Trophoblast cell (in vitro differentiated cells and primary cell): ENCODE measurements at regions not wholly inside any gene's neighbourhood (a gene's known extent, or its start where the extent isn't known, plus 50 kb on each side); places are given as distances from the start of the nearest gene placed in this dataset.

Experiments
- DNase-seq, 2 donors: peaks; one replicate each; pipeline ENCODE4 v3.0.0-alpha.2; 2016
- H2AFZ ChIP-seq: 2 replicates; pipeline ENCODE4 v1.6.1; 2013; ENCODE audit warnings: low read length, moderate library complexity, mild to moderate bottlenecking; ENCODE audit not compliant: insufficient read depth, poor library complexity
- H2AK5ac ChIP-seq: 2 replicates; pipeline ENCODE4 v1.6.1; 2013; ENCODE audit warnings: mild to moderate bottlenecking, low read length
- H2BK120ac ChIP-seq: 2 replicates; pipeline ENCODE4 v1.6.1; 2013; ENCODE audit warnings: low read length, mild to moderate bottlenecking, moderate library complexity; ENCODE audit not compliant: insufficient read depth, poor library complexity
- H2BK12ac ChIP-seq: 2 replicates; pipeline ENCODE4 v1.6.1; 2013; ENCODE audit warnings: mild to moderate bottlenecking, low read length, moderate library complexity
- H2BK5ac ChIP-seq: 2 replicates; pipeline ENCODE4 v1.6.1; 2013; ENCODE audit warnings: low read length, low read depth, moderate library complexity, mild to moderate bottlenecking; ENCODE audit not compliant: poor library complexity
- H3K14ac ChIP-seq: 2 replicates; pipeline ENCODE4 v1.6.1; 2013; ENCODE audit warnings: mild to moderate bottlenecking, low read length
- H3K18ac ChIP-seq: 2 replicates; pipeline ENCODE4 v1.6.1; 2013; ENCODE audit warnings: mild to moderate bottlenecking, low read length
- H3K23ac ChIP-seq: 2 replicates; pipeline ENCODE4 v1.6.1; 2013; ENCODE audit warnings: low read length
- H3K27ac ChIP-seq: 2 replicates; pipeline ENCODE4 v1.5.1; 2013; ENCODE audit warnings: low read depth, mild to moderate bottlenecking, inconsistent platforms, low read length, moderate library complexity
- H3K27me3 ChIP-seq: 2 replicates; pipeline ENCODE4 v1.6.1; 2013; ENCODE audit warnings: inconsistent platforms, mild to moderate bottlenecking, low read length, moderate library complexity; ENCODE audit not compliant: insufficient read depth
- H3K36me3 ChIP-seq, 2 experiments: 1 replicate in 1 of 2; 2 replicates in 1 of 2; pipeline ENCODE4 v1.6.1; 2013; ENCODE audit warnings: low read length in 2 of 2, mild to moderate bottlenecking in 2 of 2, moderate library complexity in 1 of 2; ENCODE audit not compliant: insufficient read depth in 2 of 2, control insufficient read depth in 1 of 2
- H3K4ac ChIP-seq: 2 replicates; pipeline ENCODE4 v1.6.1; 2013; ENCODE audit warnings: low read depth, mild to moderate bottlenecking, low read length, moderate library complexity
- H3K4me1 ChIP-seq, 2 experiments: 1 replicate in 1 of 2; 2 replicates in 1 of 2; pipeline ENCODE4 v1.6.1; 2013; ENCODE audit warnings: low read length in 2 of 2, mild to moderate bottlenecking in 2 of 2, moderate library complexity in 1 of 2; ENCODE audit not compliant: insufficient read depth in 2 of 2, control insufficient read depth in 1 of 2
- H3K4me2 ChIP-seq: 2 replicates; pipeline ENCODE4 v1.6.1; 2013; ENCODE audit warnings: inconsistent platforms, mild to moderate bottlenecking, low read length, moderate library complexity
- H3K4me3 ChIP-seq: 2 replicates; pipeline ENCODE4 v1.5.1; 2013; ENCODE audit warnings: mild to moderate bottlenecking, low read depth, low read length, inconsistent platforms
- H3K79me1 ChIP-seq: one replicate; pipeline ENCODE4 v1.6.1; 2013; ENCODE audit warnings: low read length
- H3K79me2 ChIP-seq: 2 replicates; pipeline ENCODE4 v1.6.1; 2013; ENCODE audit warnings: low read length, mild to moderate bottlenecking; ENCODE audit not compliant: control insufficient read depth, insufficient read depth, poor library complexity
- H3K9ac ChIP-seq: 2 replicates; pipeline ENCODE4 v1.6.1; 2013; ENCODE audit warnings: mild to moderate bottlenecking, low read length
- H3K9me3 ChIP-seq: 2 replicates; pipeline ENCODE4 v1.6.1; 2013; ENCODE audit warnings: low read depth, mild to moderate bottlenecking, control low read depth, inconsistent platforms, low read length; ENCODE audit not compliant: insufficient read depth
- H4K12ac ChIP-seq: 2 replicates; pipeline ENCODE4 v1.6.1; 2013; ENCODE audit warnings: low read depth, mild to moderate bottlenecking, low read length, moderate library complexity
- H4K8ac ChIP-seq: 2 replicates; pipeline ENCODE4 v1.6.1; 2013; ENCODE audit warnings: low read depth, mild to moderate bottlenecking, low read length, moderate library complexity
- H4K91ac ChIP-seq: one replicate; pipeline ENCODE4 v1.6.1; 2013; ENCODE audit warnings: low read depth, mild to moderate bottlenecking, low read length, moderate library complexity
- WGBS: extraction: QIAGEN DNeasy Blood & Tissue Kit; methylation state at CpG from one replicate; pipeline ENCODE4 v1.1.7; 2013; ENCODE audit warnings: missing lambda C conversion rate; ENCODE audit not compliant: insufficient read length, insufficient coverage; ENCODE audit errors: extremely low coverage; 5-methylcytosine and 5-hydroxymethylcytosine counted together

DNA sequence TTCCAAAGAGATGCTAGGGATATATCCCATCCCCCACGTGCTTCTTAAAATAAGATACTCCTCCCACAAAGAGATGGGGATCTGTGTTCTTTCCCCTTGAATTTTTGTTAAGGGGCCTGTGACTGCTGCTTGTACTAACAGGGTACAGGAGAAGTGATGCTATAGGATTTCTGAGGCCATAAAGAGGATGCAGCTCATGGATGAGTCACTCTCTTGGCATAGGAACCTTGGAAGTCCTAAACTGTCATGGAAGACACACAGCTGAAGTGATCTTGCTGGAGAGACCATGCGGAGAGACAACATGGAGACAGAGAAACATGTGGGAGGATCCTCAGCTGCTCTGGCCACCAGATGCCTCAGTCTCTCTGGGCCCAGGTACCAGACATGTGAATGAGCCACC, 157.2 kb downstream of the S1PR1 start:
- Histone ChIP-seq H3K79me1 (no peaks in the 10 kb centered on the region), H4K8ac (no peak overlapping the region), H3K9ac (no peak overlapping the region), H3K27ac (no peak overlapping the region), H3K4ac (no peak overlapping the region), H4K91ac (no peak overlapping the region), H2BK12ac (no peak overlapping the region), H3K9me3 (no peaks in the 10 kb centered on the region), H2AK5ac (no peak overlapping the region), H2BK5ac (no peak overlapping the region), H3K18ac (no peak overlapping the region), H2BK120ac (no peak overlapping the region), H3K4me1 (no peaks in the 10 kb centered on the region), H4K12ac (no peak overlapping the region), H3K23ac (no peak overlapping the region), H3K27me3 (no peaks in the 10 kb centered on the region), H3K4me2 (no peak overlapping the region), H3K14ac (no peak overlapping the region), H2AFZ (no peak overlapping the region), H3K36me3 (no peaks in the 10 kb centered on the region), H3K4me3 (no peak overlapping the region), H3K79me2 (no peaks in the 10 kb centered on the region)
- DNase-seq = no peak
- no CpG with 5 or more reads among the region's 2 CpGs for WGBS

DNA sequence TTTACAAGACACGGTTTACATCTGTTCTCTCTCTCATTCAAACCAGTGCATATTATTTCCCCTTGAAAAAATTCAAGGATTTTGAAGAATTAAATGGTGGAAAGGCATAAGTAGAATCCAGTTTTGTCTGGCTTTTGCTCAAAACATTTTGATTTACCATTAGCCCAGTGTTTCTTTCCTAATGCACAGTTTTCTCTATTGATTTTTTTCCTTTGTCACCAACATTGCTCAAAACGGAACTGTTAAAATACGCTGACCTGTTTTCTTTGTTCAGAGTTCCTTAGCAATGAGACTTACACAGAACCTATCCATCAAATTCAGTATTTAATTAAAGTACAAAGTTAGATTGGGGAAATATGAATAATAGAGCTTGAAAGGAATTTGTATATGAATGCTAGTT, 162.4 kb downstream of the S1PR1 start:
- no peak overlapping the region for H2AFZ ChIP-seq
- no peak overlapping the region for H3K4ac ChIP-seq
- H3K9me3 ChIP-seq = no peaks in the 10 kb centered on the region
- DNase-seq = no peak
- no peak overlapping the region for H3K4me2 ChIP-seq
- no peak overlapping the region for H3K23ac ChIP-seq
- no peak overlapping the region for H3K14ac ChIP-seq
- no peak overlapping the region for H4K12ac ChIP-seq
- H3K36me3 ChIP-seq = no peaks in the 10 kb centered on the region
- no CpG with 5 or more reads among the region's 3 CpGs for WGBS
- no peak overlapping the region for H3K27ac ChIP-seq
- no peaks in the 10 kb centered on the region for H3K79me1 ChIP-seq
- no peak overlapping the region for H4K91ac ChIP-seq
- no peak overlapping the region for H2BK120ac ChIP-seq
- no peak overlapping the region for H3K9ac ChIP-seq
- H3K4me1 ChIP-seq = no peaks in the 10 kb centered on the region
- H2BK5ac ChIP-seq = no peak overlapping the region
- H3K27me3 ChIP-seq = no peaks in the 10 kb centered on the region
- no peaks in the 10 kb centered on the region for H3K79me2 ChIP-seq
- H3K4me3 ChIP-seq = no peak overlapping the region
- H4K8ac ChIP-seq = no peak overlapping the region
- H2BK12ac ChIP-seq = no peak overlapping the region
- no peak overlapping the region for H3K18ac ChIP-seq
- no peak overlapping the region for H2AK5ac ChIP-seq

DNA sequence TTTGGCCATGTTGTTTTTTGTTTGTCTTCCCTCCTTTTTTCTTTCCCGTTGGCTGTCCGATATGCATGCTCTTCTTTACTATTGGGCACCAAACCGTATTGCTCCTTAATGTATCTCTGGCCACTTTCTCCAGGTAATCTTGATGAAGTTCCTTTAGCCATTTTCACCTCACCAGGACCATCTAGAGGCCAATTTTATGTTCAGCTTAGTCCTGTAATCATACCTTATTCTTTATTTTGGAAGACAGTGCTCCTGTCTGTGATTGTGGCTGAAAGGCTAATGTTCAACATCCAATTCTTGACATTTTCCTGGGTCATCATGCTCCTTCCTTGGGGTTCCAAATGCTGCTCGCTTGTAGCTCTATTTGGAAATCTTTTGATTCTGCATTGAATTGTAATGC, 169.5 kb downstream of the S1PR1 start:
- Histone ChIP-seq H3K9ac (no peak overlapping the region), H3K14ac (no peak overlapping the region), H3K36me3 (no peaks in the 10 kb centered on the region), H3K18ac (no peak overlapping the region), H2BK12ac (no peak overlapping the region), H3K79me1 (no peaks in the 10 kb centered on the region), H2AFZ (no peak overlapping the region), H3K4me2 (no peak overlapping the region), H4K8ac (no peak overlapping the region), H3K79me2 (no peaks in the 10 kb centered on the region), H3K23ac (no peak overlapping the region), H3K27me3 (no peaks in the 10 kb centered on the region), H2BK120ac (no peak overlapping the region), H3K4me1 (peaks cover 0 to 5% of the 10 kb centered on the region in 2 experiments), H3K4ac (no peak overlapping the region), H2BK5ac (no peak overlapping the region), H3K27ac (no peak overlapping the region), H3K9me3 (no peaks in the 10 kb centered on the region), H4K12ac (no peak overlapping the region), H4K91ac (no peak overlapping the region), H3K4me3 (no peak overlapping the region), H2AK5ac (no peak overlapping the region)
- DNase-seq = no peak
- WGBS = no CpG with 5 or more reads among the region's 4 CpGs

DNA sequence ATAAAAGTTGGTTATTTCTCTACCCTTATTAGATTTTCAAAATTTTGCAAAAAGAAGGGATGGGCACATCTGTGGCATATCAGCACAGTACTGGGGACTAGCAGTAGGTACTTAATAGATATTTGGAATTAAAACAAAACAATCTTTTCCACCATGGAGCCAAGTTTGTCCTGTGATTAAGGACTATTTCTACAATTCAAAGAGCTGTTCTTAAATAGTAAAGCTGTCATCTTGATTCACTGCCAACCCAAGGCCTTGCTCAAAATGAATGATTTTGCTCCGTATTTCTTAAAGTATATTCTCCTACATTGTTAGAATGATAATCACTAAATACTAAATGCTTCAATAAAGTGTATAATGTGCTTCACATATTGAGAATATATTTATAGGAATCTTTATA, 169.9 kb downstream of the S1PR1 start:
- no peak overlapping the region for H3K4me3 ChIP-seq
- H3K4ac ChIP-seq = no peak overlapping the region
- no peak overlapping the region for H2BK12ac ChIP-seq
- H3K36me3 ChIP-seq = no peaks in the 10 kb centered on the region
- no peak overlapping the region for H3K27ac ChIP-seq
- no peaks in the 10 kb centered on the region for H3K9me3 ChIP-seq
- WGBS = no CpG with 5 or more reads among the region's 1 CpG
- no peak overlapping the region for H2BK120ac ChIP-seq
- H4K12ac ChIP-seq = no peak overlapping the region
- H3K4me2 ChIP-seq = no peak overlapping the region
- H2AK5ac ChIP-seq = no peak overlapping the region
- no peak overlapping the region for H3K9ac ChIP-seq
- no peaks in the 10 kb centered on the region for H3K27me3 ChIP-seq
- DNase-seq = no peak
- no peak overlapping the region for H3K23ac ChIP-seq
- H3K14ac ChIP-seq = no peak overlapping the region
- H2AFZ ChIP-seq = no peak overlapping the region
- no peak overlapping the region for H3K18ac ChIP-seq
- H3K4me1 ChIP-seq = peaks cover 0 to 5% of the 10 kb centered on the region in 2 experiments
- H3K79me1 ChIP-seq = no peaks in the 10 kb centered on the region
- no peak overlapping the region for H4K8ac ChIP-seq
- no peaks in the 10 kb centered on the region for H3K79me2 ChIP-seq
- H4K91ac ChIP-seq = no peak overlapping the region
- no peak overlapping the region for H2BK5ac ChIP-seq
